OCI-LY1 (cell line): ENCODE measurements at regions not wholly inside any gene's neighbourhood (a gene's known extent, or its start where the extent isn't known, plus 50 kb on each side); places are given as distances from the start of the nearest gene placed in this dataset.

Experiments
- H2AFZ ChIP-seq: fragments of 200-600 bp; sonication (generic), shearing (Covaris generic); 2 replicates; pipeline ENCODE4 v1.6.0; 2014; ENCODE audit warnings: antibody characterized with exemption, mild to moderate bottlenecking, low read length
- H3F3A ChIP-seq: fragments of 200-600 bp; sonication (generic), shearing (Covaris generic); 2 replicates; pipeline ENCODE4 v1.6.0; 2014; ENCODE audit warnings: mild to moderate bottlenecking, antibody characterized with exemption, low read length, moderate library complexity; ENCODE audit not compliant: insufficient read depth
- H3K27ac ChIP-seq: fragments of 200-600 bp; sonication (generic); 2 replicates; pipeline ENCODE4 v1.5.1; 2014; ENCODE audit warnings: low read length, mixed run types, mild to moderate bottlenecking, low read depth; ENCODE audit not compliant: poor library complexity, severe bottlenecking
- H3K27me3 ChIP-seq: fragments of 200-600 bp; sonication (generic); 2 replicates; pipeline ENCODE4 v1.6.0; 2014; ENCODE audit warnings: antibody characterized with exemption, mild to moderate bottlenecking, low read length, moderate library complexity; ENCODE audit not compliant: insufficient read depth
- H3K36me3 ChIP-seq: fragments of 200-600 bp; sonication (generic); 2 replicates; pipeline ENCODE4 v1.6.1; 2014; ENCODE audit warnings: mild to moderate bottlenecking, antibody characterized with exemption, low read length, moderate library complexity, mixed read lengths; ENCODE audit not compliant: insufficient read depth
- H3K4me1 ChIP-seq: fragments of 200-600 bp; sonication (generic); 2 replicates; pipeline ENCODE4 v1.5.1; 2014; ENCODE audit warnings: mild to moderate bottlenecking, low read length, moderate library complexity; ENCODE audit not compliant: insufficient read depth, severe bottlenecking
- H3K4me2 ChIP-seq: fragments of 200-600 bp; sonication (generic), shearing (Covaris generic); 2 replicates; pipeline ENCODE4 v1.6.1; 2014; ENCODE audit warnings: low read length
- H3K4me3 ChIP-seq: fragments of 200-600 bp; sonication (generic); 2 replicates; pipeline ENCODE4 v1.5.1; 2014; ENCODE audit warnings: low read length, low read depth, mild to moderate bottlenecking, mixed read lengths; ENCODE audit not compliant: poor library complexity, severe bottlenecking
- H3K79me2 ChIP-seq: fragments of 200-600 bp; shearing (Covaris generic); 2 replicates; pipeline ENCODE4 v1.6.1; 2016; ENCODE audit warnings: mixed run types, low read length, mixed read lengths; ENCODE audit not compliant: insufficient read depth
- H3K9ac ChIP-seq: fragments of 200-600 bp; sonication (generic), shearing (Covaris generic); 2 replicates; pipeline ENCODE4 v1.6.1; 2014; ENCODE audit warnings: mild to moderate bottlenecking, low read length, mixed read lengths
- H3K9me2 ChIP-seq: fragments of 200-600 bp; sonication (generic), shearing (Covaris generic); 2 replicates; pipeline ENCODE4 v1.6.1; 2014; ENCODE audit warnings: low read depth, mild to moderate bottlenecking, low read length, mixed read lengths
- H3K9me3 ChIP-seq: fragments of 200-600 bp; shearing (Covaris generic); 2 replicates; pipeline ENCODE4 v1.6.1; 2014; ENCODE audit warnings: low read length, mixed read lengths
- H4K20me1 ChIP-seq: fragments of 200-600 bp; sonication (generic), shearing (Covaris generic); 2 replicates; pipeline ENCODE4 v1.6.0; 2016; ENCODE audit warnings: mild to moderate bottlenecking, low read length; ENCODE audit not compliant: insufficient read depth
- CTCF ChIP-seq: fragments of 200-600 bp; sonication (generic), shearing (Covaris generic); IDR thresholded peaks from 2 replicates; pipeline ENCODE4 v1.5.1; 2017; ENCODE audit warnings: mild to moderate bottlenecking, antibody characterized with exemption, low read length, moderate library complexity, mixed read lengths
- EZH2 ChIP-seq: fragments of 200-600 bp; sonication (generic), shearing (Covaris generic); IDR thresholded peaks from 2 replicates; pipeline ENCODE4 v1.8.0; 2017; ENCODE audit warnings: borderline replicate concordance, mixed run types, mild to moderate bottlenecking, antibody characterized with exemption, low read length, moderate library complexity, mixed read lengths

- Histone ChIP-seq H4K20me1 (no peaks in the 10 kb centered on the region), H3K4me2 (no peak overlapping the region), H2AFZ (no peak overlapping the region), H3K9ac (no peak overlapping the region), H3K27me3 (no peaks in the 10 kb centered on the region; the same call in 1 of the 2 replicates), H3K4me1 (no peaks in the 10 kb centered on the region), H3K9me3 (no peaks in the 10 kb centered on the region), H3F3A (no peaks in the 10 kb centered on the region), H3K79me2 (no peaks in the 10 kb centered on the region), H3K9me2 (no peaks in the 10 kb centered on the region), H3K36me3 (no peaks in the 10 kb centered on the region), H3K4me3 (no peak overlapping the region), H3K27ac (no peak overlapping the region)
- TF ChIP-seq EZH2, result no peak
- no peak for TF ChIP-seq CTCF
These were observed 151.8 kb upstream of the TMTC4 start for GRCh38 chr13:100826441-100826840.

GRCh38 chr13:100825557-100825956, 151.0 kb upstream of the TMTC4 start:
- no peaks in the 10 kb centered on the region for H3F3A ChIP-seq
- H3K36me3 ChIP-seq, result no peaks in the 10 kb centered on the region
- H3K4me2 ChIP-seq, result no peak overlapping the region
- H3K4me1 ChIP-seq, result no peaks in the 10 kb centered on the region
- no peaks in the 10 kb centered on the region for H3K9me3 ChIP-seq
- no peak overlapping the region for H3K27ac ChIP-seq
- TF ChIP-seq CTCF (no peak), EZH2 (no peak)
- H3K79me2 ChIP-seq, result no peaks in the 10 kb centered on the region
- H3K4me3 ChIP-seq, result no peak overlapping the region
- no peaks in the 10 kb centered on the region for H3K27me3 ChIP-seq
- H3K9me2 ChIP-seq, result no peaks in the 10 kb centered on the region
- H2AFZ ChIP-seq, result no peak overlapping the region
- no peaks in the 10 kb centered on the region for H4K20me1 ChIP-seq
- no peak overlapping the region for H3K9ac ChIP-seq

- H3K9me3 ChIP-seq, result no peaks in the 10 kb centered on the region
- no peak for TF ChIP-seq EZH2
- no peak for TF ChIP-seq CTCF
- no peaks in the 10 kb centered on the region for H4K20me1 ChIP-seq
- H3K9me2 ChIP-seq, result no peaks in the 10 kb centered on the region
- H3K9ac ChIP-seq, result no peak overlapping the region
- H3K79me2 ChIP-seq, result no peaks in the 10 kb centered on the region
- no peak overlapping the region for H2AFZ ChIP-seq
- no peaks in the 10 kb centered on the region for H3K4me1 ChIP-seq
- no peak overlapping the region for H3K27ac ChIP-seq
- H3K36me3 ChIP-seq, result no peaks in the 10 kb centered on the region
- no peak overlapping the region for H3K4me2 ChIP-seq
- no peaks in the 10 kb centered on the region for H3F3A ChIP-seq
- H3K27me3 ChIP-seq, result no peaks in the 10 kb centered on the region
- no peak overlapping the region for H3K4me3 ChIP-seq
These were observed 149.8 kb upstream of the TMTC4 start for GRCh38 chr13:100824366-100824765.
